ENCODE measurements at regions not wholly inside any gene's neighbourhood (a gene's known extent, or its start where the extent isn't known, plus 50 kb on each side); places are given as distances from the start of the nearest gene placed in this dataset.

GRCh38 chr2:34337735-34338134 is 738.6 kb upstream of the FAM98A start:
- Histone ChIP-seq H3K9me3 (ENCODE audit: low read depth) (no peaks in the 10 kb centered on the region), H3K36me3 (no peaks in the 10 kb centered on the region), H3K4me1 (ENCODE audit: low read depth) (no peaks in the 10 kb centered on the region), H3K27me3 (no peaks in the 10 kb centered on the region), H3K27ac (no peak overlapping the region), H3K4me3 (no peak overlapping the region)
- no peak for TF ChIP-seq CTCF (IDR thresholded peaks at IDR 0.05; ENCODE audit: low read depth, low read length)
- no peak for DNase-seq (ENCODE audit: low read depth in 1 of 2, low spot score in 1 of 2)

- DNase-seq (ENCODE audit: low read depth in 1 of 2, low spot score in 1 of 2) = no peak
- no peak for TF ChIP-seq CTCF (IDR thresholded peaks at IDR 0.05; ENCODE audit: low read depth, low read length)
- Histone ChIP-seq H3K27ac (no peak overlapping the region), H3K4me1 (ENCODE audit: low read depth) (no peaks in the 10 kb centered on the region), H3K4me3 (no peak overlapping the region), H3K36me3 (no peaks in the 10 kb centered on the region), H3K9me3 (ENCODE audit: low read depth) (no peaks in the 10 kb centered on the region), H3K27me3 (no peaks in the 10 kb centered on the region)
Observed at GRCh38 chr2:34332813-34333212, 733.7 kb upstream of the FAM98A start.

- DNase-seq (ENCODE audit: low read depth in 1 of 2, low spot score in 1 of 2) = no peak
Observed at GRCh38 chr2:34320056-34320455, 721.0 kb upstream of the FAM98A start.

GRCh38 chr2:34317797-34318196 is 718.7 kb upstream of the FAM98A start:
- Histone ChIP-seq H3K27ac (no peak overlapping the region), H3K9me3 (ENCODE audit: low read depth) (no peaks in the 10 kb centered on the region), H3K4me3 (no peak overlapping the region), H3K27me3 (no peaks in the 10 kb centered on the region), H3K4me1 (ENCODE audit: low read depth) (peaks cover 11% of the 10 kb centered on the region), H3K36me3 (no peaks in the 10 kb centered on the region)
- no peak for TF ChIP-seq CTCF (IDR thresholded peaks at IDR 0.05; ENCODE audit: low read depth, low read length)
- DNase-seq (ENCODE audit: low read depth in 1 of 2, low spot score in 1 of 2) = peak in 1 of 2 donors; percentile 95

More at GRCh38 chr2:34320056-34320455, 721.0 kb upstream of the FAM98A start:
- no peak for TF ChIP-seq CTCF (IDR thresholded peaks at IDR 0.05; ENCODE audit: low read depth, low read length)
- Histone ChIP-seq H3K27me3 (no peaks in the 10 kb centered on the region), H3K27ac (no peak overlapping the region), H3K9me3 (ENCODE audit: low read depth) (no peaks in the 10 kb centered on the region), H3K4me1 (ENCODE audit: low read depth) (peaks cover 11% of the 10 kb centered on the region), H3K4me3 (no peak overlapping the region), H3K36me3 (no peaks in the 10 kb centered on the region)

- no peak for TF ChIP-seq CTCF (IDR thresholded peaks at IDR 0.05; ENCODE audit: low read depth, low read length)
- H3K4me1 ChIP-seq (ENCODE audit: low read depth) = peaks cover 11% of the 10 kb centered on the region
Observed at GRCh38 chr2:34316788-34317187, 717.7 kb upstream of the FAM98A start.

GRCh38 chr2:34311816-34312215 is 712.7 kb upstream of the FAM98A start:
- TF ChIP-seq CTCF (IDR thresholded peaks at IDR 0.05; ENCODE audit: low read depth, low read length) = no peak
- Histone ChIP-seq H3K27me3 (no peaks in the 10 kb centered on the region), H3K27ac (no peak overlapping the region), H3K4me3 (no peak overlapping the region), H3K4me1 (ENCODE audit: low read depth) (no peaks in the 10 kb centered on the region), H3K9me3 (ENCODE audit: low read depth) (no peaks in the 10 kb centered on the region), H3K36me3 (no peaks in the 10 kb centered on the region)
- no peak for DNase-seq (ENCODE audit: low read depth in 1 of 2, low spot score in 1 of 2)

More at GRCh38 chr2:34316788-34317187, 717.7 kb upstream of the FAM98A start:
- H3K27me3 ChIP-seq = no peaks in the 10 kb centered on the region
- no peaks in the 10 kb centered on the region for H3K36me3 ChIP-seq
- no peak for DNase-seq (ENCODE audit: low read depth in 1 of 2, low spot score in 1 of 2)
- H3K4me3 ChIP-seq = no peak overlapping the region
- no peaks in the 10 kb centered on the region for H3K9me3 ChIP-seq (ENCODE audit: low read depth)
- H3K27ac ChIP-seq = no peak overlapping the region
